OCI-LY7 (cell line): ENCODE measurements at regions not wholly inside any gene's neighbourhood (a gene's known extent, or its start where the extent isn't known, plus 50 kb on each side); places are given as distances from the start of the nearest gene placed in this dataset.

Source experiments
- BruUV-seq: library from RNA; stranded (reverse); fragments of 400-500 nt; replicated peaks from 2 replicates; lab custom pipeline; 2021; lab: Mats Ljungman, UMichigan
- CTCF ChIA-PET: fragments of 300-600 bp; sonication (Branson Sonifier 250); formaldehyde crosslinking; loops from one replicate; lab custom pipeline; 2022; ENCODE audit warnings: antibody characterized with exemption; ENCODE audit not compliant: unreplicated experiment; lab: Charles Lee
- POLR2A ChIA-PET: fragments of 300-600 bp; sonication (Branson Sonifier 250); formaldehyde crosslinking; loops from one replicate; lab custom pipeline; 2022; ENCODE audit warnings: antibody characterized with exemption; lab: Charles Lee
- DNase-seq: peaks from one replicate; pipeline ENCODE4 v3.0.0-alpha.2; 2015; ENCODE audit warnings: low spot score
- H2AFZ ChIP-seq: fragments of 200-600 bp; sonication (generic), shearing (Covaris generic); 2 replicates; pipeline ENCODE4 v1.6.1; 2014; ENCODE audit warnings: mild to moderate bottlenecking, antibody characterized with exemption, low read length, moderate library complexity
- H3K27ac ChIP-seq: fragments of 200-600 bp; sonication (generic); 2 replicates; pipeline ENCODE4 v1.5.1; 2014; ENCODE audit warnings: mixed run types, low read depth, mild to moderate bottlenecking, moderate library complexity, low read length, inconsistent platforms; ENCODE audit not compliant: poor library complexity, severe bottlenecking
- H3K36me3 ChIP-seq: fragments of 200-600 bp; sonication (generic); 2 replicates; pipeline ENCODE4 v1.6.1; 2014; ENCODE audit warnings: mild to moderate bottlenecking, antibody characterized with exemption, low read length, moderate library complexity, mixed read lengths; ENCODE audit not compliant: insufficient read depth
- H3K4me1 ChIP-seq: fragments of 200-600 bp; sonication (generic); 2 replicates; pipeline ENCODE4 v1.5.1; 2014; ENCODE audit warnings: mild to moderate bottlenecking, low read length; ENCODE audit not compliant: insufficient read depth, poor library complexity, severe bottlenecking
- H3K4me2 ChIP-seq: fragments of 200-600 bp; sonication (generic); 2 replicates; pipeline ENCODE4 v1.6.1; 2014; ENCODE audit warnings: mild to moderate bottlenecking, low read length
- H3K4me3 ChIP-seq: fragments of 200-600 bp; sonication (generic); 2 replicates; pipeline ENCODE4 v1.5.1; 2014; ENCODE audit warnings: mild to moderate bottlenecking, low read depth, low read length; ENCODE audit not compliant: poor library complexity, severe bottlenecking
- H3K79me2 ChIP-seq: fragments of 200-600 bp; sonication (generic); 2 replicates; pipeline ENCODE4 v1.6.1; 2016; ENCODE audit warnings: low read depth, mild to moderate bottlenecking, low read length, moderate library complexity, mixed read lengths; ENCODE audit not compliant: insufficient read depth
- H3K9me2 ChIP-seq: fragments of 200-600 bp; sonication (generic); 2 replicates; pipeline ENCODE4 v1.6.1; 2016; ENCODE audit warnings: mild to moderate bottlenecking, low read length, mixed read lengths; ENCODE audit not compliant: insufficient read depth
- H3K9me3 ChIP-seq: fragments of 200-600 bp; sonication (generic); 2 replicates; pipeline ENCODE4 v1.6.1; 2014; ENCODE audit warnings: mild to moderate bottlenecking, mixed run types, low read length, mixed read lengths
- H4K20me1 ChIP-seq: fragments of 200-600 bp; sonication (generic); 2 replicates; pipeline ENCODE4 v1.6.1; 2014; ENCODE audit warnings: mild to moderate bottlenecking, antibody characterized with exemption, low read length, moderate library complexity, mixed read lengths; ENCODE audit not compliant: insufficient read depth
- CTCF ChIP-seq: fragments of 200-600 bp; sonication (generic); conservative IDR thresholded peaks from 2 replicates; pipeline ENCODE4 v1.5.1; 2014; ENCODE audit warnings: mild to moderate bottlenecking, antibody characterized with exemption, low read length, moderate library complexity, mixed read lengths
- EZH2phosphoT487 ChIP-seq: fragments of 200-600 bp; sonication (generic); IDR thresholded peaks from 2 replicates; pipeline ENCODE4 v1.6.1; 2018; ENCODE audit warnings: low read depth, borderline replicate concordance, mild to moderate bottlenecking, mixed run types, antibody characterized with exemption, low read length, moderate library complexity, mixed read lengths
- intact Hi-C: fragments of 100-400 bp; cut with micrococcal nuclease; formaldehyde crosslinking; loops from one replicate; pipeline ENCODE4 v1.10.0; 2022; ENCODE audit not compliant: unreplicated experiment

GRCh38 chr22:48761546-48761945 lies 1066.1 kb downstream of the BRD1 start:
- Histone ChIP-seq H3K9me3 (no peaks in the 10 kb centered on the region), H3K79me2 (no peaks in the 10 kb centered on the region), H4K20me1 (no peaks in the 10 kb centered on the region), H3K27ac (no peak overlapping the region), H3K4me3 (no peak overlapping the region), H3K4me2 (no peak overlapping the region), H2AFZ (no peak overlapping the region), H3K9me2 (no peaks in the 10 kb centered on the region), H3K36me3 (no peaks in the 10 kb centered on the region), H3K4me1 (no peaks in the 10 kb centered on the region)
- ChIA-PET POLR2A (no interaction called here), CTCF (no interaction called here)
- DNase-seq, result no peak
- TF ChIP-seq EZH2phosphoT487 (no peak), CTCF (no peak)
- intact Hi-C loops, result no loop called here
- BruUV-seq, result no TSS peak

GRCh38 chr22:48760481-48761390 lies 1066.9 kb downstream of the BRD1 start:
- no peak for DNase-seq
- Histone ChIP-seq H3K79me2 (no peaks in the 10 kb centered on the region), H2AFZ (no peak overlapping the region), H3K4me2 (no peak overlapping the region), H3K4me1 (no peaks in the 10 kb centered on the region), H3K4me3 (no peak overlapping the region), H4K20me1 (no peaks in the 10 kb centered on the region), H3K9me3 (no peaks in the 10 kb centered on the region), H3K9me2 (no peaks in the 10 kb centered on the region), H3K36me3 (no peaks in the 10 kb centered on the region), H3K27ac (no peak overlapping the region)
- POLR2A ChIA-PET, result no interaction called here
- intact Hi-C loops, result no loop called here
- no peak for TF ChIP-seq EZH2phosphoT487
- no peak for TF ChIP-seq CTCF
- CTCF ChIA-PET, result no interaction called here
- BruUV-seq, result no TSS peak
